Muscle of leg (tissue), 3 donors: ENCODE measurements at regions not wholly inside any gene's neighbourhood (a gene's known extent, or its start where the extent isn't known, plus 50 kb on each side); places are given as distances from the start of the nearest gene placed in this dataset.

Source experiments
- DNase-seq: peaks from one replicate; pipeline ENCODE4 v3.0.0; 2013
- H3K27ac ChIP-seq: one replicate; pipeline ENCODE4 v1.5.1; 2013; ENCODE audit warnings: mild to moderate bottlenecking, low read length, control low read depth
- H3K27me3 ChIP-seq: one replicate; pipeline ENCODE4 v1.6.1; 2013; ENCODE audit warnings: low read length; ENCODE audit not compliant: control insufficient read depth, insufficient read depth
- H3K36me3 ChIP-seq: one replicate; pipeline ENCODE4 v1.6.1; 2013; ENCODE audit warnings: low read length; ENCODE audit not compliant: control insufficient read depth, insufficient read depth
- H3K4me1 ChIP-seq: one replicate; pipeline ENCODE4 v1.6.1; 2013; ENCODE audit warnings: low read length; ENCODE audit not compliant: control insufficient read depth, insufficient read depth
- H3K4me3 ChIP-seq: one replicate; pipeline ENCODE4 v1.5.1; 2013; ENCODE audit warnings: low read length, control low read depth
- H3K9me3 ChIP-seq: replicated peaks from 2 replicates; pipeline ENCODE4 v1.6.1; 2013; ENCODE audit warnings: low read depth, low read length; ENCODE audit not compliant: control insufficient read depth
- WGBS: methylation state at CpG from one replicate; pipeline ENCODE4 v1.1.5; 2013; ENCODE audit warnings: missing lambda C conversion rate; ENCODE audit not compliant: insufficient coverage; 5-methylcytosine and 5-hydroxymethylcytosine counted together

DNA sequence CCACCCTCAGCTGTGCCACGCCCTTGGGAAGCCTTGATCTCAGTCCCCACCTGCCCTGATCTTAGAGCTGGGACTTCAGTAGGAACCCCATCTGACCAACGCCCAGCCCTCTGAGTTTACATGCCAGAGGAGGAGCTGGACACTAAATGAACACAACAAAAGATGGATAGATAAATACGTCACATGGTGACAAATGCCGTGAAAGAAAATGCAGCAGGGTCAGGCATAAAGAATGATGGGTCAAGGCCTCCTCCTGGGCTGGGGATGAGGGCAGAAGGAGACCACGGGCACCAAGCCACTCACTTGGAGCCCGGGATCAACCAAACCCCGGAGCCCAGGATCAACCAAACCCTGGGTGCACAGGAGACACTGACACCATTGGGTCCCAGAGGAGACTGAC, 354.9 kb downstream of the C16orf95 start:
- Histone ChIP-seq H3K27ac (no peak overlapping the region), H3K9me3 (no peaks in the 10 kb centered on the region), H3K36me3 (no peaks in the 10 kb centered on the region), H3K4me3 (no peak overlapping the region), H3K27me3 (peaks cover 35% of the 10 kb centered on the region), H3K4me1 (peaks cover 56% of the 10 kb centered on the region)
- DNase-seq = no peak
- 88% methylated on average over 4 of the region's 7 CpGs for WGBS

GRCh38 chr16:86962913-86963312, 354.3 kb downstream of the C16orf95 start:
- no peak overlapping the region for H3K4me3 ChIP-seq
- peaks cover 37% of the 10 kb centered on the region for H3K27me3 ChIP-seq
- 90% methylated on average over 9 of the region's 11 CpGs for whole genome bisulfite sequencing
- no peak for DNase-seq
- H3K36me3 ChIP-seq = no peaks in the 10 kb centered on the region
- H3K4me1 ChIP-seq = peaks cover 52% of the 10 kb centered on the region
- H3K27ac ChIP-seq = no peak overlapping the region
- no peaks in the 10 kb centered on the region for H3K9me3 ChIP-seq

DNA sequence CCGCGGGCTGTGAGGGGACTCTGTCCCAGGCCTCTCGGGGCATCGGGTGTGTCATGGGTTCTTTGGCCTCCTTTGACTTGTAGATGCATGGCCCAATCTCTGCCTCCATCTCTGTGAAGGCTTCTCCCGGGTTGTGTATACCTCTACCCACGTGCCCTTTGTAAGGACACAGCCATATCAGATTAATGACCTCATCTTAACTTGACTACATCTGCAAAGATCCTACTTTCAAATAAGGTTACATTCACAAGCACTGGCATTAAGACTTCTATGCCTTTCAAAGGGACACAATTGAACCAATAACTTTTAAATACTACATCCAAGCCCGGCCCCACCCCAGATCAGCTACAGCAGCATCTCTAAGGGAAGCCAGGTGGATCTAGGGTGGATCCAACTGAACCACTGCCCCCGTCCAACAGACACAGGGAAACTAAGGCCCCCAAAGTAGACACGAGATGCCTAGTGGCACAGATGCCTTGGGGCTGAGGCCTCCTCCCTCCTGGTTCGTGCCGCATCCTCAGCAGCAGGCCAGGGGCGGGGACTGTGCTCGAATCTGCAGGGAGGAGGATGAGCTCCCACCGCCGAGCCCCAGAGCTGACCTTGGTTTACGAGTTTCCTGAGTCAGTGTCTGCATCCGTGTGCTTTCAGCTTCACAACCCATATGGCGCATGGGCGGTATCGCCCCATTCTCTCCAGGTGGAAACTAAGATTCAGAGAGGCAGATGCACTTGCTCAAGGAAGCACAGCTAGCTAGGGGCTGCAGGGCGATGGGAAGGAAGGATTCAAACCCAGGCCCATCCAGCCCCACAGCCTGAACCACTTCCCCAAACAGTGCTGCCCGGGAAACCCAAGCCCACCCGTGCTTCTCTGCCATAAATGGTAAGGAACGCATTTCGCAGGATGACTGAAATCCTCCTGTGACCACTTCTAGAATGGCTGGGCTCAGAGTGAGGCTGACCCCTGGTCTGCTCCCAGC, 353.3 kb downstream of the C16orf95 start:
- H3K36me3 ChIP-seq = no peaks in the 10 kb centered on the region
- no peaks in the 10 kb centered on the region for H3K9me3 ChIP-seq
- no peak for DNase-seq
- H3K4me1 ChIP-seq = peaks cover 49% of the 10 kb centered on the region
- H3K4me3 ChIP-seq = no peak overlapping the region
- peaks cover 34% of the 10 kb centered on the region for H3K27me3 ChIP-seq
- H3K27ac ChIP-seq = no peak overlapping the region
- 81% methylated on average over 24 of the region's 25 CpGs for WGBS

- Histone ChIP-seq H3K27ac (no peak overlapping the region), H3K36me3 (no peaks in the 10 kb centered on the region), H3K27me3 (peaks cover 27% of the 10 kb centered on the region), H3K9me3 (no peaks in the 10 kb centered on the region), H3K4me3 (no peak overlapping the region), H3K4me1 (peaks cover 44% of the 10 kb centered on the region)
- WGBS = 41% methylated on average over 8 of the region's 14 CpGs
- DNase-seq = no peak
Measured at GRCh38 chr16:86964796-86965241, 352.4 kb downstream of the C16orf95 start.

GRCh38 chr16:86965331-86965730, 351.9 kb downstream of the C16orf95 start:
- H3K36me3 ChIP-seq = no peaks in the 10 kb centered on the region
- no peak for DNase-seq
- 93% methylated on average over 10 of the region's 12 CpGs for WGBS
- H3K4me1 ChIP-seq = peaks cover 39% of the 10 kb centered on the region
- no peak overlapping the region for H3K27ac ChIP-seq
- H3K27me3 ChIP-seq = peaks cover 24% of the 10 kb centered on the region
- no peak overlapping the region for H3K4me3 ChIP-seq
- no peaks in the 10 kb centered on the region for H3K9me3 ChIP-seq

DNA sequence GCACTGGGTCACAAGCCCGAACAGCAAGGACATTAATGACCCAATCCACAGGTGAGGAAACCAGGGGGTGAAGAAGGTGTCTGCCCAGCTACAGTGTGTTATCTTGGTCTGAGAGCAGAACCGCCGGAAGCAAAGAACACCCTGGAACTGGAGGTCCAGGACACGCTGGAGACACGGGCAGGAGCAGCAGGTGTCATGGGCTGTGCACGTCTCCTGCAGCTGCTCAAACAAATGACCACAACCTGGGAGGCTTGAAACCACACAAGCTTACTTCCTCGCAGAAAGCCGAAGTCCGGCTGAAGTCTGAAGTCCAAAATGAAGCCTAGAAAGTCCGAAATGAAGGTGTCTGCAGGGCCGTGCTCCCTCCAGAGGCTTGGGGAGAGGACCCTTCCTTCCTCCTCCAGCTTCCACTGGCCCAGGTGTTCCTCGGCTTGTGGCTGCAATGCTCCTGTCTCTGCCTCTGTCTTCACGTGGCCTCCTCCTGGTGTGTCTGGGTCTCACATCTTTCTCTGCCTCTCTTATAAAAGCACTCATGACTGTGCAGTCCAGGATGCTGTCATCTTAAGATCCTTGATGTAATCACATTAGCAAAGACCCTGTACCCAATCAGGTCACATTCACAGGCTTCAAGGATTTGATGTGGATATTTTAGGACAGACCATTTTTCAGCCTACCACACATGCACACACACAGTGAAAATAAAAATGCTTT, 351.2 kb downstream of the C16orf95 start:
- H3K4me3 ChIP-seq = no peak overlapping the region
- H3K9me3 ChIP-seq = no peaks in the 10 kb centered on the region
- DNase-seq = no peak
- H3K4me1 ChIP-seq = peaks cover 39% of the 10 kb centered on the region
- WGBS = 70% methylated on average over 13 of the region's 13 CpGs
- peaks cover 17% of the 10 kb centered on the region for H3K27me3 ChIP-seq
- H3K27ac ChIP-seq = no peak overlapping the region
- no peaks in the 10 kb centered on the region for H3K36me3 ChIP-seq

DNA sequence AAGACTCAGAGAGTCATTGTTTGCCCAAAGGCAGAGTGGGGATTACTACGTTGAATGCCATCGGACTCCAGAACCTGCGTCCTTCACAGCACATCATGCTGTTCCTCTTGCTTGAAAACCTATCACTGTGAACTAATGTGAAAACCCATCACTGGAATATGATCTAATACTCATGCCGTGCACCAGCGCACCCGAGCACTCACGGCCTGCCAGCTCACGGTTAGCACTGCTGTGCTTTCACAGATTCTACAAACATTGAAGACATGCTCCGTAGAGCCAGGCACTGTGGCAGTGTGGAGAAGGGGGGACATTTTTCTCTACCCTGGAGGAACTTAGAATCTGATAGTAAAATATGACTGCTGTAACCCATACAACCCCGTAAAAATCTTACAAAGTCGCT, 350.4 kb downstream of the C16orf95 start:
- 100% methylated on average over 3 of the region's 11 CpGs for WGBS
- Histone ChIP-seq H3K36me3 (no peaks in the 10 kb centered on the region), H3K9me3 (no peaks in the 10 kb centered on the region), H3K4me3 (no peak overlapping the region), H3K4me1 (peaks cover 39% of the 10 kb centered on the region), H3K27me3 (peaks cover 14% of the 10 kb centered on the region), H3K27ac (no peak overlapping the region)
- no peak for DNase-seq

- DNase-seq = no peak
- H3K9me3 ChIP-seq = peaks cover under 1% of the 10 kb centered on the region
- no peaks in the 10 kb centered on the region for H3K36me3 ChIP-seq
- no peak overlapping the region for H3K4me3 ChIP-seq
- 45% methylated on average over 15 of the region's 16 CpGs for WGBS
- peaks cover 5% of the 10 kb centered on the region for H3K27me3 ChIP-seq
- H3K27ac ChIP-seq = no peak overlapping the region
- peaks cover 36% of the 10 kb centered on the region for H3K4me1 ChIP-seq
Measured at GRCh38 chr16:86968866-86969265, 348.3 kb downstream of the C16orf95 start.

- Histone ChIP-seq H3K36me3 (no peaks in the 10 kb centered on the region), H3K9me3 (peaks cover 6% of the 10 kb centered on the region), H3K27ac (no peak overlapping the region), H3K27me3 (peaks cover 7% of the 10 kb centered on the region), H3K4me1 (peaks cover 33% of the 10 kb centered on the region), H3K4me3 (no peak overlapping the region)
- WGBS = 50% methylated on average over 1 of the region's 3 CpGs
- DNase-seq = no peak
Measured at GRCh38 chr16:86969716-86970115, 347.5 kb downstream of the C16orf95 start.

DNA sequence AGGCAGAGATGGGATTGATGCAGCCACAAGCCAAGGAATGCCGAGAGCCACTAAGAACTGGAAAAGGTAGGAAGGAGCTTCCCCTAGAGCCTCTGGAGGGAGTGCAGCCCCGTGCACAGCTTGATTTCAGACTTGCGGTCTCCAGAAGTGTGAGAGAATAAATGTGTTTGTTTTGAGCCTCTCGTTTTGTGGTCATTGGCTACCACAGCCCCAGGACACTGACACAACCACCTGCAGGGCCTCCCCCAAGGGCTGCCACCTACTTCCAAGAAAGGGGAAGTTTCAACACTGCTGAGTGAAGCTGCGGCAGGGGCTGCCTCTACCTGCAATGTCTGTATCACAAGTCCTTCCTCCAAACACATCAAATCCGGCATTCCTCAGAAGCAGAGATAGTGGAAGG, 346.9 kb downstream of the C16orf95 start:
- peaks cover 6% of the 10 kb centered on the region for H3K9me3 ChIP-seq
- H3K4me1 ChIP-seq = peaks cover 28% of the 10 kb centered on the region
- DNase-seq = no peak
- no peaks in the 10 kb centered on the region for H3K36me3 ChIP-seq
- H3K4me3 ChIP-seq = no peak overlapping the region
- WGBS = 92% methylated on average over 1 of the region's 6 CpGs
- peaks cover 7% of the 10 kb centered on the region for H3K27me3 ChIP-seq
- no peak overlapping the region for H3K27ac ChIP-seq
